Upper lobe of left lung (tissue), 6 donors: ENCODE measurements at regions not wholly inside any gene's neighbourhood (a gene's known extent, or its start where the extent isn't known, plus 50 kb on each side); places are given as distances from the start of the nearest gene placed in this dataset.
"Not testable (repeated sequence)": the region's sequence is repeated elsewhere in the genome, so short reads cannot be mapped to it uniquely, and the experiment has no call there.

Source experiments
- ATAC-seq, 2 donors: fragments of 200-7000 bp; cut with Tn5 transposase; one replicate each; pipeline ENCODE4 v1.9.1; 2022; ENCODE audit warnings: mild to moderate bottlenecking in 2 of 2, moderate library complexity in 2 of 2; ENCODE audit not compliant: low FRiP score in 2 of 2
- DNase-seq, 2 donors: peaks; one replicate each; pipeline ENCODE4 v3.0.0-alpha.2; 2019 to 2020
- H3K27ac ChIP-seq, 4 donors: fragments of 200-600 bp; sonication (generic); one replicate each; pipeline ENCODE4 v1.5.1; 2016 to 2019
- H3K27me3 ChIP-seq, 4 donors: fragments of 200-600 bp; sonication (generic); one replicate each; pipeline ENCODE4 v1.5.1; 2017 to 2019
- H3K36me3 ChIP-seq, 4 donors: fragments of 200-600 bp; sonication (generic); one replicate each; pipeline ENCODE4 v1.5.1; 2016 to 2019
- H3K4me1 ChIP-seq, 4 donors: fragments of 200-600 bp; sonication (generic); one replicate each; pipeline ENCODE4 v1.5.1; 2018 to 2019
- H3K4me3 ChIP-seq, 4 donors: fragments of 200-600 bp; sonication (generic); one replicate each; pipeline ENCODE4 v1.5.1; 2017 to 2019; ENCODE audit warnings: mild to moderate bottlenecking in 2 of 4, moderate library complexity in 1 of 4
- H3K9me3 ChIP-seq, 4 donors: fragments of 200-600 bp; sonication (generic); one replicate each; pipeline ENCODE4 v1.5.1; 2018 to 2019
- CTCF ChIP-seq, 6 experiments: fragments of 450-650 bp in 4 of 6; fragments of 200-600 bp in 2 of 6; sonication (generic) in 2 of 6; IDR thresholded peaks; one replicate each; pipeline ENCODE4 v1.5.1; 2016 to 2019; ENCODE audit warnings: antibody characterized with exemption in 6 of 6
- EP300 ChIP-seq, 4 donors: sonication (generic); formaldehyde crosslinking; IDR thresholded peaks; one replicate each; pipeline ENCODE4 v1.5.1; 2017; ENCODE audit warnings: antibody characterized with exemption in 4 of 4, control low read depth in 2 of 4
- POLR2A ChIP-seq, 4 donors: fragments of 450-650 bp; IDR thresholded peaks; one replicate each; pipeline ENCODE4 v1.5.1; 2016 to 2017; ENCODE audit warnings: antibody characterized with exemption in 4 of 4, mild to moderate bottlenecking in 2 of 4
- POLR2AphosphoS5 ChIP-seq, 2 donors: sonication (generic); formaldehyde crosslinking; IDR thresholded peaks; one replicate each; pipeline ENCODE4 v1.5.1; 2017; ENCODE audit warnings: antibody characterized with exemption in 2 of 2
- WGBS, 2 donors: methylation state at CpG; one replicate each; pipeline ENCODE4 v1.1.5; 2017 to 2018; 5-methylcytosine and 5-hydroxymethylcytosine counted together
- donor health status: DM: no; HTN: no; CAD: no; lungs with moderate emphysema.
- donor health status: DM: no; HTN: yes; CAD: no; lungs with severe emphysema.

DNA sequence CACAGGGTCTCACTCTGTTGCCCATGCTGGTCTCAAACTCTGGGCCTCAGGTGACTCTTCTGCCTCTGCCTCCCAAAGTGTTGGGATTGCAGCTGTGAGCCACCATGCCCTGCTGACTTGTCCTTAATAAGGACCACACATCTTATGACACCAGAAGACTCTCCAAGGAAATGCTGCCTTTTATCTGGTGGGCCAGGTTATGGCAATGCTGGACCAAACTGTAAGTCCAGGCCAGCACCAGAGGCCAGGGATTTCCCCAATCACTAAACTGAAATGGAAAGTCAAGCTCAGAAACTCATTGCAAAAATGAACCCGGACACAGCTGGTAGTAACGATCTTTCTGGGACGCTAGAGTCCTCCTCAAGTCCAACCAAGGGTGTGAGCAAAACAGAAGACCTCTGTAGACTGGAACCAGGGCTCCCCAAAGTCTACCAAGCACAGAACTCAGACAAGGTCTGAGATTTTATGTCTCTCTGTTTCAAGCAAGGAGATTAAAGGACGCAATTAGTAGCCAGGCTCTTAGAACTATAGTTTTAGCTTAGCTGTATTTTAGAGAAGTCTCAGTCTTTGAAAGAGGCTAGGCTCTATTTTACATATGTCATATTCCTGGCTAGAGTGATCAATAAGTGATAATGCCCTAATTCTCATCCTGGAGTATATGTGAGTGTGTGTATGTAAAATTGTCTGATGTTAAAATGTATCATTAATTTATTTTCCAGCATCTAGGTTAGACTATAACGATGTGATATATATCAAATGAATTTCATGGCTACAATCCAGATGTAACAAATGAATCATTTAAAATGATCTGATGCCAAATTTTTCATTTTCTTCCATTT is 74.0 kb upstream of the ITGB1 start:
- no peak overlapping the region for H3K27ac ChIP-seq
- H3K27me3 ChIP-seq, result no peaks in the 10 kb centered on the region
- H3K4me1 ChIP-seq, result no peaks in the 10 kb centered on the region
- H3K36me3 ChIP-seq, result no peaks in the 10 kb centered on the region
- H3K9me3 ChIP-seq, result no peaks in the 10 kb centered on the region
- WGBS, 2 donors, result 85 to 89% methylated on average over 5 of the region's 5 CpGs
- DNase-seq (no peak), ATAC-seq (no peak)
- no peak for TF ChIP-seq POLR2AphosphoS5 (IDR thresholded peaks at IDR 0.05)
- TF ChIP-seq EP300 (IDR thresholded peaks at IDR 0.05), result no peak
- TF ChIP-seq POLR2A (IDR thresholded peaks at IDR 0.05), result no peak
- TF ChIP-seq CTCF (IDR thresholded peaks at IDR 0.05), result no peak
- no peak overlapping the region for H3K4me3 ChIP-seq

GRCh38 chr10:33031171-33031570 is 73.1 kb upstream of the ITGB1 start:
- DNase-seq (no peak), ATAC-seq (no peak)
- Histone ChIP-seq H3K27ac (no peak overlapping the region), H3K4me1 (no peaks in the 10 kb centered on the region), H3K36me3 (no peaks in the 10 kb centered on the region), H3K4me3 (no peak overlapping the region), H3K9me3 (no peaks in the 10 kb centered on the region), H3K27me3 (no peaks in the 10 kb centered on the region)
- WGBS, 2 donors, result 89 to 95% methylated on average over 5 of the region's 5 CpGs
- TF ChIP-seq EP300 (IDR thresholded peaks at IDR 0.05) (no peak), POLR2AphosphoS5 (IDR thresholded peaks at IDR 0.05) (no peak), POLR2A (IDR thresholded peaks at IDR 0.05) (no peak), CTCF (IDR thresholded peaks at IDR 0.05) (no peak)

GRCh38 chr10:33028515-33028914 is 70.5 kb upstream of the ITGB1 start:
- H3K27ac ChIP-seq, H3K27me3 ChIP-seq, H3K4me1 ChIP-seq, H3K9me3 ChIP-seq, H3K4me3 ChIP-seq, DNase-seq, H3K36me3 ChIP-seq, ATAC-seq: not testable (repeated sequence)
- WGBS, 2 donors, result 95 to 98% methylated on average over 5 of the region's 5 CpGs

DNA sequence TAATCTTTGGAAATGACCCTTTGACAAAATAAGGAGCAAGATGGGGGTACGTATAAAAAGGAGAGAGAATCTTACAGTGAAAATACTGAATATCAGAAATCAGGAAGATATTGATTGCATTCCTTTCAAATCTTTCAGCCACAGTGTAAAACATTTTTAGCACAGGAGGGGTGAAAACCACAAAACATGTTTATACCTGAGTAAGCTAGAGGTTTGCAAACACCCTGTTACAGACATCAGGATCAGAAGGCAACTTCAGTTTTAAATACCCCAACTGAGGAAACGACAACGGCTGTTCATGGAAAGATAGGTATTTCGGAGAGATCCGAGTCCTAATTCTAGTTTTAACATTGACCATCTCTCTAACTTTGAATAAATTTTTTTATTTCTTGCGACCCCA is 69.1 kb upstream of the ITGB1 start:
- H3K36me3 ChIP-seq, result no peaks in the 10 kb centered on the region
- no peak for ATAC-seq
- H3K27ac ChIP-seq, result no peak overlapping the region

DNA sequence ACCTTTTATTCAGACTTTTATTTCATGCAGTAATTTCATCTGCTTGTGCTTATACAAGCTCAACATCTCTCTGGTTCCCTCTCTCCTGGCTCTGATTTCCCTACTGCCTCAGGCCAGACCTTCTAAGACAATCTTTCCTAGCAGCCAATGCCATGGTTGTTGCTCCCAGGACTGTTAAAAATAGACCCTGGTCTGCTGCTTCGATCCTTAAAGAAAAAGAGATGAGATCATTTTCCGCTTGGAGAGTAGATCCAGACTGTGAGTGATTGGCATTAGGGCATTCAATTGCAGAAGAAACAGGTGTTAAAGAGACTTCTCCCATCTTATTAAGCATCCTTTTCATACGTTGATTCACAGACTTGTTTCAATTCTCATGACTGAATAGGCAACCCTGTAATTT is 68.4 kb upstream of the ITGB1 start:
- no peak overlapping the region for H3K4me3 ChIP-seq
- no peak for ATAC-seq
- DNase-seq, result no peak
- H3K4me1 ChIP-seq, result no peaks in the 10 kb centered on the region
- WGBS, 2 donors, result 71 to 73% methylated on average over 3 of the region's 3 CpGs
- H3K9me3 ChIP-seq, result no peaks in the 10 kb centered on the region
- no peak overlapping the region for H3K27ac ChIP-seq
- H3K27me3 ChIP-seq, result no peaks in the 10 kb centered on the region
- TF ChIP-seq EP300 (IDR thresholded peaks at IDR 0.05) (no peak), CTCF (IDR thresholded peaks at IDR 0.05) (no peak), POLR2AphosphoS5 (IDR thresholded peaks at IDR 0.05) (no peak), POLR2A (IDR thresholded peaks at IDR 0.05) (no peak)
- no peaks in the 10 kb centered on the region for H3K36me3 ChIP-seq

More for the DNA sequence above, 69.1 kb upstream of the ITGB1 start:
- WGBS, 2 donors, result 86 to 90% methylated on average over 6 of the region's 6 CpGs
- H3K4me1 ChIP-seq, result no peaks in the 10 kb centered on the region
- TF ChIP-seq CTCF (IDR thresholded peaks at IDR 0.05), result no peak
- TF ChIP-seq EP300 (IDR thresholded peaks at IDR 0.05), result no peak
- no peak for TF ChIP-seq POLR2AphosphoS5 (IDR thresholded peaks at IDR 0.05)
- DNase-seq, result no peak
- H3K4me3 ChIP-seq, result no peak overlapping the region
- H3K27me3 ChIP-seq, result no peaks in the 10 kb centered on the region
- H3K9me3 ChIP-seq, result no peaks in the 10 kb centered on the region
